H9 (cell line): ENCODE measurements at regions not wholly inside any gene's neighbourhood (a gene's known extent, or its start where the extent isn't known, plus 50 kb on each side); places are given as distances from the start of the nearest gene placed in this dataset.

ENCODE experiments used
- DNase-seq: peaks from one replicate; pipeline ENCODE4 v3.0.0-alpha.2; 2017
- H2AFZ ChIP-seq: one replicate; pipeline ENCODE4 v1.6.1; 2013; ENCODE audit warnings: mild to moderate bottlenecking, low read length, control low read depth, moderate library complexity
- H2AK5ac ChIP-seq: 2 replicates; pipeline ENCODE4 v1.6.1; 2013; ENCODE audit warnings: low read length, control low read depth, mixed read lengths; ENCODE audit not compliant: insufficient read length
- H2BK120ac ChIP-seq: one replicate; pipeline ENCODE4 v1.6.1; 2013; ENCODE audit warnings: low read depth, mild to moderate bottlenecking, low read length, control low read depth, inconsistent platforms; ENCODE audit not compliant: poor library complexity, severe bottlenecking
- H2BK12ac ChIP-seq: 2 replicates; pipeline ENCODE4 v1.6.1; 2013; ENCODE audit warnings: low read length, control low read depth, mixed read lengths, low read depth; ENCODE audit not compliant: insufficient read length
- H2BK15ac ChIP-seq: 2 replicates; pipeline ENCODE4 v1.6.1; 2013; ENCODE audit warnings: low read depth, low read length, control low read depth
- H2BK20ac ChIP-seq: one replicate; pipeline ENCODE4 v1.6.1; 2013; ENCODE audit warnings: low read depth, mild to moderate bottlenecking, low read length, control low read depth, inconsistent platforms; ENCODE audit not compliant: poor library complexity, severe bottlenecking
- H2BK5ac ChIP-seq: 2 replicates; pipeline ENCODE4 v1.6.1; 2013; ENCODE audit warnings: low read length, control low read depth, mixed read lengths; ENCODE audit not compliant: insufficient read length
- H3K14ac ChIP-seq: 2 replicates; pipeline ENCODE4 v1.6.1; 2013; ENCODE audit warnings: low read length, control low read depth; ENCODE audit not compliant: insufficient read depth
- H3K18ac ChIP-seq: 2 replicates; pipeline ENCODE4 v1.6.1; 2013; ENCODE audit warnings: low read depth, mild to moderate bottlenecking, mixed read lengths, low read length, control low read depth; ENCODE audit not compliant: insufficient read length
- H3K23ac ChIP-seq: 2 replicates; pipeline ENCODE4 v1.6.1; 2013; ENCODE audit warnings: low read length, control low read depth, mixed read lengths, low read depth; ENCODE audit not compliant: insufficient read length
- H3K23me2 ChIP-seq: 2 replicates; pipeline ENCODE4 v1.6.1; 2013; ENCODE audit warnings: low read depth, mild to moderate bottlenecking, mixed read lengths, low read length, control low read depth; ENCODE audit not compliant: insufficient read length, poor library complexity, severe bottlenecking
- H3K27ac ChIP-seq: 2 replicates; pipeline ENCODE4 v1.5.1; 2013; ENCODE audit warnings: low read length, control low read depth, mixed read lengths, low read depth; ENCODE audit not compliant: insufficient read length
- H3K27me3 ChIP-seq: 2 replicates; pipeline ENCODE4 v1.6.1; 2013; ENCODE audit warnings: low read length, control low read depth, inconsistent platforms; ENCODE audit not compliant: insufficient read depth
- H3K4ac ChIP-seq: 2 replicates; pipeline ENCODE4 v1.6.1; 2013; ENCODE audit warnings: low read depth, mild to moderate bottlenecking, control low read depth, inconsistent platforms, low read length, moderate library complexity
- H3K4me1 ChIP-seq: 2 replicates; pipeline ENCODE4 v1.6.1; 2013; ENCODE audit warnings: low read length, control low read depth, inconsistent platforms; ENCODE audit not compliant: insufficient read depth
- H3K4me2 ChIP-seq: 2 replicates; pipeline ENCODE4 v1.6.1; 2013; ENCODE audit warnings: low read length, control low read depth, mixed read lengths; ENCODE audit not compliant: insufficient read length, insufficient read depth
- H3K56ac ChIP-seq: 2 replicates; pipeline ENCODE4 v1.6.1; 2013; ENCODE audit warnings: low read depth, mild to moderate bottlenecking, mixed read lengths, low read length, control low read depth; ENCODE audit not compliant: insufficient read length
- H3K79me1 ChIP-seq: 2 replicates; pipeline ENCODE4 v1.6.1; 2013; ENCODE audit warnings: low read depth, mild to moderate bottlenecking, moderate library complexity, low read length, control low read depth, inconsistent platforms; ENCODE audit not compliant: insufficient read depth, poor library complexity, severe bottlenecking
- H3K79me2 ChIP-seq: 2 replicates; pipeline ENCODE4 v1.6.1; 2013; ENCODE audit warnings: low read length, control low read depth, inconsistent platforms; ENCODE audit not compliant: insufficient read depth
- H3K9ac ChIP-seq: 2 replicates; pipeline ENCODE4 v1.6.1; 2013; ENCODE audit warnings: low read length, control low read depth, mixed read lengths; ENCODE audit not compliant: insufficient read length; ENCODE audit errors: extremely low read depth
- H3K9me3 ChIP-seq: one replicate; pipeline ENCODE4 v1.6.1; 2013; ENCODE audit warnings: low read depth, low read length, inconsistent platforms; ENCODE audit not compliant: control insufficient read depth
- H3T11ph ChIP-seq: one replicate; pipeline ENCODE4 v1.6.1; 2013; ENCODE audit warnings: mild to moderate bottlenecking, low read length, control low read depth, inconsistent platforms
- H4K20me1 ChIP-seq: one replicate; pipeline ENCODE4 v1.6.1; 2013; ENCODE audit not compliant: control insufficient read depth, insufficient read length, insufficient read depth
- H4K5ac ChIP-seq: 2 replicates; pipeline ENCODE4 v1.6.1; 2013; ENCODE audit warnings: low read depth, mild to moderate bottlenecking, mixed read lengths, low read length, control low read depth; ENCODE audit not compliant: insufficient read length
- H4K8ac ChIP-seq: replicated peaks from 2 replicates; pipeline ENCODE4 v1.6.1; 2013; ENCODE audit warnings: low read length, control low read depth, mixed read lengths, low read depth; ENCODE audit not compliant: insufficient read length
- H4K91ac ChIP-seq: 2 replicates; pipeline ENCODE4 v1.6.1; 2013; ENCODE audit warnings: low read depth, mild to moderate bottlenecking, moderate library complexity, mixed read lengths, low read length, control low read depth; ENCODE audit not compliant: insufficient read length
- H3K27ac Mint-ChIP-seq, 3 experiments: 2 replicates in 2 of 3; 3 replicates in 1 of 3; pipeline ENCODE4 v1.8.0; 2020 to 2021; ENCODE audit warnings: mixed read lengths in 3 of 3, mild to moderate bottlenecking in 1 of 3, moderate library complexity in 1 of 3
- H3K27me3 Mint-ChIP-seq: 2 replicates; pipeline ENCODE4 v1.8.0; 2021; ENCODE audit warnings: low read depth, mild to moderate bottlenecking, moderate library complexity, mixed read lengths
- H3K36me3 Mint-ChIP-seq, 3 experiments: 2 replicates in 2 of 3; 3 replicates in 1 of 3; pipeline ENCODE4 v1.8.0; 2020 to 2021; ENCODE audit warnings: low read depth in 3 of 3, mixed read lengths in 3 of 3; ENCODE audit not compliant: insufficient read depth in 1 of 3
- H3K4me1 Mint-ChIP-seq, 2 experiments: 2 replicates each; pipeline ENCODE4 v1.8.0; 2020; ENCODE audit warnings: mixed read lengths in 2 of 2
- H3K4me3 Mint-ChIP-seq, 2 experiments: 2 replicates in 1 of 2; 3 replicates in 1 of 2; pipeline ENCODE4 v1.8.0; 2020 to 2021; ENCODE audit warnings: mild to moderate bottlenecking in 2 of 2, mixed read lengths in 2 of 2, moderate library complexity in 1 of 2
- H3K9me3 Mint-ChIP-seq, 2 experiments: 2 replicates in 1 of 2; 3 replicates in 1 of 2; pipeline ENCODE4 v1.8.0; 2020; ENCODE audit warnings: mild to moderate bottlenecking in 2 of 2, mixed read lengths in 2 of 2, moderate library complexity in 1 of 2
- WGBS: extraction: QIAGEN DNeasy Blood & Tissue Kit; methylation state at CpG from one replicate; pipeline ENCODE4 v1.1.7; 2013; ENCODE audit warnings: missing lambda C conversion rate, low lambda C conversion rate, mixed read lengths; ENCODE audit not compliant: insufficient read length; ENCODE audit errors: extremely low coverage; 5-methylcytosine and 5-hydroxymethylcytosine counted together
- TF ChIP-seq, protein P1 (sequence below): fragments of 200-600 bp; sonication (generic); conservative IDR thresholded peaks from 3 replicates; pipeline ENCODE4 v1.8.0; 2021; ENCODE audit warnings: antibody characterized with exemption, mild to moderate bottlenecking

GRCh38 chr11:28659716-28660348, 551.6 kb downstream of the METTL15 start:
- Mint-ChIP-seq H3K27ac (no peak overlapping the region), H3K27me3 (no peaks in the 10 kb centered on the region), H3K9me3 (peaks cover 3 to 6% of the 10 kb centered on the region in 2 experiments; a peak in 4 of 5 replicates), H3K4me1 (peaks cover 0 to 2% of the 10 kb centered on the region in 2 experiments; a peak in 1 of 4 replicates), H3K36me3 (peaks cover 0 to 10% (median 0%) of the 10 kb centered on the region in 3 experiments; a peak in 1 of 7 replicates), H3K4me3 (no peak overlapping the region)
- Histone ChIP-seq H3K14ac (no peak overlapping the region), H3K79me2 (no peaks in the 10 kb centered on the region), H4K91ac (no peak overlapping the region), H3K18ac (no peak overlapping the region), H2BK20ac (no peak overlapping the region), H3K4ac (no peak overlapping the region), H3T11ph (no peak overlapping the region), H3K23ac (no peak overlapping the region), H4K20me1 (no peaks in the 10 kb centered on the region), H3K56ac (no peak overlapping the region), H3K9ac (no peak overlapping the region), H2BK15ac (no peak overlapping the region), H3K4me1 (no peaks in the 10 kb centered on the region), H2AK5ac (no peak overlapping the region), H4K8ac (no peak overlapping the region), H3K23me2 (no peaks in the 10 kb centered on the region), H3K79me1 (no peaks in the 10 kb centered on the region), H2AFZ (no peak overlapping the region), H3K4me2 (no peak overlapping the region), H4K5ac (no peak overlapping the region), H2BK12ac (no peak overlapping the region), H3K27ac (no peak overlapping the region), H2BK5ac (no peak overlapping the region), H3K9me3 (no peaks in the 10 kb centered on the region), H3K27me3 (no peaks in the 10 kb centered on the region), H2BK120ac (no peak overlapping the region)
- no peak for DNase-seq
- no CpG with 5 or more reads among the region's 1 CpG for WGBS
- TF ChIP-seq, protein P1, sequence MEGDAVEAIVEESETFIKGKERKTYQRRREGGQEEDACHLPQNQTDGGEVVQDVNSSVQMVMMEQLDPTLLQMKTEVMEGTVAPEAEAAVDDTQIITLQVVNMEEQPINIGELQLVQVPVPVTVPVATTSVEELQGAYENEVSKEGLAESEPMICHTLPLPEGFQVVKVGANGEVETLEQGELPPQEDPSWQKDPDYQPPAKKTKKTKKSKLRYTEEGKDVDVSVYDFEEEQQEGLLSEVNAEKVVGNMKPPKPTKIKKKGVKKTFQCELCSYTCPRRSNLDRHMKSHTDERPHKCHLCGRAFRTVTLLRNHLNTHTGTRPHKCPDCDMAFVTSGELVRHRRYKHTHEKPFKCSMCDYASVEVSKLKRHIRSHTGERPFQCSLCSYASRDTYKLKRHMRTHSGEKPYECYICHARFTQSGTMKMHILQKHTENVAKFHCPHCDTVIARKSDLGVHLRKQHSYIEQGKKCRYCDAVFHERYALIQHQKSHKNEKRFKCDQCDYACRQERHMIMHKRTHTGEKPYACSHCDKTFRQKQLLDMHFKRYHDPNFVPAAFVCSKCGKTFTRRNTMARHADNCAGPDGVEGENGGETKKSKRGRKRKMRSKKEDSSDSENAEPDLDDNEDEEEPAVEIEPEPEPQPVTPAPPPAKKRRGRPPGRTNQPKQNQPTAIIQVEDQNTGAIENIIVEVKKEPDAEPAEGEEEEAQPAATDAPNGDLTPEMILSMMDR: no peak
